ENCODE measurements at regions not wholly inside any gene's neighbourhood (a gene's known extent, or its start where the extent isn't known, plus 50 kb on each side); places are given as distances from the start of the nearest gene placed in this dataset.

DNA sequence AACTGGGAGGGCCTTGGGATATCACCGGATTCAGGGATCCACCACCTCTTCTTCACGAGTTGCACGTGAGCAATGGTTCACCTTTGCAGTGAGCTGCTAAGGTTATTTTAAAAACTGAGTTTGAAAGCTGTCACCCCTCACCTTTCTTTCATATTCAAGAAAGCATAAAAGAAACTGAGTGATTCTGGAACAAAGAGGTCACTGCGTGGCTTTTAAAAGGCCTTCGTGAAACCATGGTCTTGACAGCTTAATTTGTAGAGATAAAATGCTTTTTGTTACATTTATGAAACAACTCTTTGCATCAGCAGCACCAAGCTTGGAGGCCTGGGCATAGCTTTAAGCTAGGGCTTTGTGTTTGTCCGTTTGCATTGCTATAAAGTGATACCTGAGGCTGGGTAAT is 101.4 kb upstream of the NECTIN1 start:
- TF ChIP-seq CTCF (IDR thresholded peaks at IDR 0.05) = no peak
- no peak for TF ChIP-seq POLR2A (IDR thresholded peaks at IDR 0.05)
